ENCODE measurements at regions not wholly inside any gene's neighbourhood (a gene's known extent, or its start where the extent isn't known, plus 50 kb on each side); places are given as distances from the start of the nearest gene placed in this dataset.

DNA sequence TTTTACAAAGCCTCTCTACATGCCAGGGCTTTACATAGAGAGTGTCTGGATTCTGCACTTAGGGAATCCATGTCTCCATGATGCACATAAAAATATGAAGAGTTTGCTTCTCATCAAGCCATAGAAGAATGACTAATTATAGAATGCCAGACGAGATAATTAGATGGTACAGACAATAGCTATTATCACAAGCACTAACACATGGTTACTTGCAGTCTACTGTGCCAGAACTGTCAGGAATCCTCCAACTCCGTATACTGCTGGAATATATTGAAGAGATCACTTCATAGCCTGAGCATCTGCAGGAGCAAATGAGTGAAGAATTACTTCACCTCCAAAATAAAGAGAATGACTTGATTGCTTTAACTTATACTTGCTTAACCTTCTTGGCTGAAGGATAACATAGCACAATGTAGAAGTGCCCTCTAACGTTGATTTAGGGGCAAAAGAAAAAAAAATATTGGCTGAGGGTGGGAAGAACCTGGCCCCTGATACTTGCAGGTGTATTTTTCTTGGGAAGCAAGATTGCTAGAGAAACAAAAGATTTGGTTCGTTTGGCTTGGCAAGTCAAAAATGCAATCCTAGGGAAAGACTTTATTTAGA, 272.8 kb upstream of the FAR2 start:
- no peak for DNase-seq
- WGBS (ENCODE audit: insufficient coverage, low lambda C conversion rate), result 67% methylated on average over 2 of the region's 4 CpGs

GRCh38 chr12:28877854-28878253, 271.2 kb upstream of the FAR2 start:
- H3K36me3 ChIP-seq (ENCODE audit: control insufficient read depth, insufficient read depth, low read length), result no peaks in the 10 kb centered on the region
- H3K4me3 ChIP-seq (ENCODE audit: low read length), result no peak overlapping the region
- no peaks in the 10 kb centered on the region for H3K4me1 ChIP-seq (ENCODE audit: control insufficient read depth, insufficient read depth, low read length)
- H3K9me3 ChIP-seq (ENCODE audit: control insufficient read depth, low read depth, low read length), result no peaks in the 10 kb centered on the region
- no peak overlapping the region for H3K27ac ChIP-seq (ENCODE audit: low read length)
- no peak for DNase-seq
- H3K27me3 ChIP-seq (ENCODE audit: control insufficient read depth, insufficient read depth, low read length), result no peaks in the 10 kb centered on the region
- no CpG with 5 or more reads among the region's 1 CpG for WGBS (ENCODE audit: insufficient coverage, low lambda C conversion rate)

More for the DNA sequence above, 272.8 kb upstream of the FAR2 start:
- no peak overlapping the region for H3K4me3 ChIP-seq (ENCODE audit: low read length)
- H3K27ac ChIP-seq (ENCODE audit: low read length), result no peak overlapping the region
- H3K4me1 ChIP-seq (ENCODE audit: control insufficient read depth, insufficient read depth, low read length), result no peaks in the 10 kb centered on the region
- H3K9me3 ChIP-seq (ENCODE audit: control insufficient read depth, low read depth, low read length), result no peaks in the 10 kb centered on the region
- H3K27me3 ChIP-seq (ENCODE audit: control insufficient read depth, insufficient read depth, low read length), result no peaks in the 10 kb centered on the region
- no peaks in the 10 kb centered on the region for H3K36me3 ChIP-seq (ENCODE audit: control insufficient read depth, insufficient read depth, low read length)

DNA sequence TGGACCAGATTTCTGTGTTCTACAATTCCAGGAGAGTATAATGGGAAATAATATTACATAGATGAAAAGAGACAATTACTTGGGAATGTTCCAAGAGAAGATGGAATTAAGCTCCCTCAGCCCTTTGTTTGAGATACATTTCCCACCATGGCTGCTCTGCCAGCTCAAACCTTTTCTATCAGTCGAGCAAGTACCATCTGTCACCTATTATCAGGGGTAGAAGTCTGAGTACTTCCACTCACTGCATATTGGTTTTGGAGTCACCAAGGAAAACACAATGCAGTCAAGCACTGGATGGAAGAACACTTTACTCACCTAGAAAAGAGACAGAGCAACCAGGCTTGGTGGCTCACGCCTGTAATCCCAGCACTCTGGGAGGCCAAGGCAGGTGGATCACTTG, 270.4 kb upstream of the FAR2 start:
- Histone ChIP-seq H3K27me3 (ENCODE audit: control insufficient read depth, insufficient read depth, low read length) (no peaks in the 10 kb centered on the region), H3K4me1 (ENCODE audit: control insufficient read depth, insufficient read depth, low read length) (no peaks in the 10 kb centered on the region), H3K27ac (ENCODE audit: low read length) (no peak overlapping the region), H3K36me3 (ENCODE audit: control insufficient read depth, insufficient read depth, low read length) (no peaks in the 10 kb centered on the region), H3K4me3 (ENCODE audit: low read length) (no peak overlapping the region), H3K9me3 (ENCODE audit: control insufficient read depth, low read depth, low read length) (no peaks in the 10 kb centered on the region)
- no CpG with 5 or more reads among the region's 2 CpGs for WGBS (ENCODE audit: insufficient coverage, low lambda C conversion rate)
- no peak for DNase-seq

DNA sequence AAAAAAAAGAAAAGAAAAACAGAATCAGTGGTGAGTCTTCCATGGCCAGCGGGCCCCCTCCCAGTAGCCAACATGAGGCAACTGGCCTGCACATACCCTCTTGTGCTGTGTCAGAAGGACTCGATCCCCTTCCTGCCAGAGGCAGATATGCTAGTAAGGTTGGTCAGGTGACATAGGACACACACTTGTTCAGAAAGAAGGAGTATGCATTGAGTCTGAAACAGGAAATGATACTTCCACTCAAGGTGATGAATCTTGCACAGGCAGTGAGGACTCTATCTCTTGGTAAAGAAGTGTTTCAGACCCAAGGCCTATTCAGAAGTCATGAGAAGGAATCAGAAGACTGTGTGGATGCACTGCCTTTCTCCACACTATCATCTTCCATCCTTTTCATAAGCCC, 269.7 kb upstream of the FAR2 start:
- Histone ChIP-seq H3K27me3 (ENCODE audit: control insufficient read depth, insufficient read depth, low read length) (no peaks in the 10 kb centered on the region), H3K4me1 (ENCODE audit: control insufficient read depth, insufficient read depth, low read length) (no peaks in the 10 kb centered on the region), H3K27ac (ENCODE audit: low read length) (no peak overlapping the region), H3K4me3 (ENCODE audit: low read length) (no peak overlapping the region), H3K9me3 (ENCODE audit: control insufficient read depth, low read depth, low read length) (no peaks in the 10 kb centered on the region), H3K36me3 (ENCODE audit: control insufficient read depth, insufficient read depth, low read length) (no peaks in the 10 kb centered on the region)
- 100% methylated on average over 1 of the region's 2 CpGs for WGBS (ENCODE audit: insufficient coverage, low lambda C conversion rate)
- no peak for DNase-seq

GRCh38 chr12:28882444-28882843, 266.6 kb upstream of the FAR2 start:
- Histone ChIP-seq H3K4me1 (ENCODE audit: control insufficient read depth, insufficient read depth, low read length) (no peaks in the 10 kb centered on the region), H3K27me3 (ENCODE audit: control insufficient read depth, insufficient read depth, low read length) (no peaks in the 10 kb centered on the region), H3K4me3 (ENCODE audit: low read length) (no peak overlapping the region), H3K36me3 (ENCODE audit: control insufficient read depth, insufficient read depth, low read length) (no peaks in the 10 kb centered on the region), H3K27ac (ENCODE audit: low read length) (no peak overlapping the region), H3K9me3 (ENCODE audit: control insufficient read depth, low read depth, low read length) (no peaks in the 10 kb centered on the region)
- DNase-seq, result no peak
- WGBS (ENCODE audit: insufficient coverage, low lambda C conversion rate), result no CpG with 5 or more reads among the region's 2 CpGs

- DNase-seq, result no peak
- H3K4me1 ChIP-seq (ENCODE audit: control insufficient read depth, insufficient read depth, low read length), result no peaks in the 10 kb centered on the region
- no peak overlapping the region for H3K27ac ChIP-seq (ENCODE audit: low read length)
- H3K27me3 ChIP-seq (ENCODE audit: control insufficient read depth, insufficient read depth, low read length), result no peaks in the 10 kb centered on the region
- no peak overlapping the region for H3K4me3 ChIP-seq (ENCODE audit: low read length)
- no peaks in the 10 kb centered on the region for H3K36me3 ChIP-seq (ENCODE audit: control insufficient read depth, insufficient read depth, low read length)
- no peaks in the 10 kb centered on the region for H3K9me3 ChIP-seq (ENCODE audit: control insufficient read depth, low read depth, low read length)
- WGBS (ENCODE audit: insufficient coverage, low lambda C conversion rate), result no CpG with 5 or more reads among the region's 2 CpGs
Measured at GRCh38 chr12:28883406-28883997, 265.6 kb upstream of the FAR2 start.

- DNase-seq, result no peak
- Histone ChIP-seq H3K27me3 (ENCODE audit: control insufficient read depth, insufficient read depth, low read length) (no peaks in the 10 kb centered on the region), H3K4me3 (ENCODE audit: low read length) (no peak overlapping the region), H3K9me3 (ENCODE audit: control insufficient read depth, low read depth, low read length) (no peaks in the 10 kb centered on the region), H3K4me1 (ENCODE audit: control insufficient read depth, insufficient read depth, low read length) (no peaks in the 10 kb centered on the region), H3K27ac (ENCODE audit: low read length) (no peak overlapping the region), H3K36me3 (ENCODE audit: control insufficient read depth, insufficient read depth, low read length) (no peaks in the 10 kb centered on the region)
- whole genome bisulfite sequencing (ENCODE audit: insufficient coverage, low lambda C conversion rate), result 86% methylated on average over 1 of the region's 3 CpGs
Measured at GRCh38 chr12:28884904-28885679, 264.0 kb upstream of the FAR2 start.

DNA sequence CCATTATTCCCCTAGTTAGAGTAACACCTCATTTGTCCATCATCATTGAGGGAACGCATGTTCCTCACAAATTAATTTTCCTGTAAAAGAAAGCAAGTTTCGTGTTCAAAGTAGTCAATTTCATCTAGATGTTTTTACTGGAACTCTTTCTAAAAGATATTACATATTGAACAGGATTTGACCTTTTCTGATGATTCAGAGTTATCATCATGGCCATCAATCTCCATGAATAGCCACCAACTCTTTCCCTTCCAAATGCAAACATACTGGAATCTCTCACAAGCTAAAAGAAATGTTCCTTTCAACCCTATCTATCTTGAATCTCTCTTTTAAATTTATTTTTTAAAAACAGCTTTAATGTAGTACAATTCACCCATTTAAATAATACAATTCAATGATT, 263.1 kb upstream of the FAR2 start:
- WGBS (ENCODE audit: insufficient coverage, low lambda C conversion rate), result 100% methylated on average over 2 of the region's 2 CpGs
- no peaks in the 10 kb centered on the region for H3K9me3 ChIP-seq (ENCODE audit: control insufficient read depth, low read depth, low read length)

GRCh38 chr12:28887461-28887990, 261.6 kb upstream of the FAR2 start:
- no peak overlapping the region for H3K27ac ChIP-seq (ENCODE audit: low read length)
- H3K4me1 ChIP-seq (ENCODE audit: control insufficient read depth, insufficient read depth, low read length), result no peaks in the 10 kb centered on the region
- no peaks in the 10 kb centered on the region for H3K36me3 ChIP-seq (ENCODE audit: control insufficient read depth, insufficient read depth, low read length)
- DNase-seq, result no peak
- no peaks in the 10 kb centered on the region for H3K9me3 ChIP-seq (ENCODE audit: control insufficient read depth, low read depth, low read length)
- no peak overlapping the region for H3K4me3 ChIP-seq (ENCODE audit: low read length)
- H3K27me3 ChIP-seq (ENCODE audit: control insufficient read depth, insufficient read depth, low read length), result no peaks in the 10 kb centered on the region

More for the DNA sequence above, 263.1 kb upstream of the FAR2 start:
- H3K4me3 ChIP-seq (ENCODE audit: low read length), result no peak overlapping the region
- H3K36me3 ChIP-seq (ENCODE audit: control insufficient read depth, insufficient read depth, low read length), result no peaks in the 10 kb centered on the region
- no peak overlapping the region for H3K27ac ChIP-seq (ENCODE audit: low read length)
- no peaks in the 10 kb centered on the region for H3K27me3 ChIP-seq (ENCODE audit: control insufficient read depth, insufficient read depth, low read length)
- no peaks in the 10 kb centered on the region for H3K4me1 ChIP-seq (ENCODE audit: control insufficient read depth, insufficient read depth, low read length)
- DNase-seq, result no peak

DNA sequence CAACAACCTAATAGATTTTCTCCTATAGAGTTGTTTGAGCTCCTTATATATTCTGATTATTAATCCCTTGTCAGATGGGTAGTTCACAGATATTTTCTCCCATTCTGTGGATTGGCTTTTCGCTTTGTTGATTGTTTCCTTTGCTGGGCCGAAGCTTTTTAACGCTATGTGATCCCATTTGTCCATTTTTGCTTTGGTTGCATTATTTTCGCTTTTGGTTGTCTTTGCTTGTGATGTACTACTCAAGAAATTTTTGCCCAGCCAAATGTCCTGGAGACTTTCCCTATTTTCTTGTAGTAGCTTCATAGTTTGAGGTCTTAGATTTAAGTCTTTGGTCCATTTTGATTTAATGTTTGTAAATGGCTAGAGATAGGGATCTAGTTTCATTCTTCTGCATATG, 258.4 kb upstream of the FAR2 start:
- H3K9me3 ChIP-seq (ENCODE audit: control insufficient read depth, low read depth, low read length), result no peaks in the 10 kb centered on the region
- WGBS (ENCODE audit: insufficient coverage, low lambda C conversion rate), result 94% methylated on average over 3 of the region's 4 CpGs

More for the DNA sequence above, 258.4 kb upstream of the FAR2 start:
- Histone ChIP-seq H3K27me3 (ENCODE audit: control insufficient read depth, insufficient read depth, low read length) (no peaks in the 10 kb centered on the region), H3K36me3 (ENCODE audit: control insufficient read depth, insufficient read depth, low read length) (no peaks in the 10 kb centered on the region), H3K27ac (ENCODE audit: low read length) (no peak overlapping the region), H3K4me1 (ENCODE audit: control insufficient read depth, insufficient read depth, low read length) (no peaks in the 10 kb centered on the region), H3K4me3 (ENCODE audit: low read length) (no peak overlapping the region)
- DNase-seq, result no peak

Measured in large intestine (tissue), 3 donors.